ENCODE measurements at regions not wholly inside any gene's neighbourhood (a gene's known extent, or its start where the extent isn't known, plus 50 kb on each side); places are given as distances from the start of the nearest gene placed in this dataset.

DNA sequence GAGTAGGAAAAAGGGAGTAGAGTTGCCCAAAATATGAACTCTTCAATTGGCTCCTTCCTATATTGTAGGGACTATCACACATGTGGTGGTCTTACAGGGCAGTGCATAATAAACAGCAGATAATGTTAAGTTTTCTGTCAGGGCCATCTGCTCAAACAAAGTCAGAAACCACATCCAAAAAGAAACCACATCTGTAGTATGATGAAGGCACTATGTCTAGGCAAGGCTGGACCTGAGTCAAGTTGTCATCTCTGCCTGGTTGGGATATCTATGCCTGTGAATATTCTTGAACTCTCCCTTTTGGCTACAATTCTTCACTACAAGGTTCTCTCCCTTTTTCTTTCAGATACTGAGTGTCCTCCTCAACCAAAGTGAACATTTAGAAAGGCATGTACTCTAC is 109.4 kb upstream of the C1GALT1C1 start:
- TF ChIP-seq EGR1 (IDR thresholded peaks at IDR 0.05) (no peak), RAD21 (IDR thresholded peaks at IDR 0.05; ENCODE audit: low read depth) (no peak), YY1 (IDR thresholded peaks at IDR 0.05; ENCODE audit: low read depth) (no peak), CEBPB (IDR thresholded peaks at IDR 0.05) (no peak), EP300 (IDR thresholded peaks at IDR 0.05; ENCODE audit: borderline replicate concordance) (no peak), TEAD4 (IDR thresholded peaks at IDR 0.05) (no peak)
- TF ChIP-seq, protein P1, sequence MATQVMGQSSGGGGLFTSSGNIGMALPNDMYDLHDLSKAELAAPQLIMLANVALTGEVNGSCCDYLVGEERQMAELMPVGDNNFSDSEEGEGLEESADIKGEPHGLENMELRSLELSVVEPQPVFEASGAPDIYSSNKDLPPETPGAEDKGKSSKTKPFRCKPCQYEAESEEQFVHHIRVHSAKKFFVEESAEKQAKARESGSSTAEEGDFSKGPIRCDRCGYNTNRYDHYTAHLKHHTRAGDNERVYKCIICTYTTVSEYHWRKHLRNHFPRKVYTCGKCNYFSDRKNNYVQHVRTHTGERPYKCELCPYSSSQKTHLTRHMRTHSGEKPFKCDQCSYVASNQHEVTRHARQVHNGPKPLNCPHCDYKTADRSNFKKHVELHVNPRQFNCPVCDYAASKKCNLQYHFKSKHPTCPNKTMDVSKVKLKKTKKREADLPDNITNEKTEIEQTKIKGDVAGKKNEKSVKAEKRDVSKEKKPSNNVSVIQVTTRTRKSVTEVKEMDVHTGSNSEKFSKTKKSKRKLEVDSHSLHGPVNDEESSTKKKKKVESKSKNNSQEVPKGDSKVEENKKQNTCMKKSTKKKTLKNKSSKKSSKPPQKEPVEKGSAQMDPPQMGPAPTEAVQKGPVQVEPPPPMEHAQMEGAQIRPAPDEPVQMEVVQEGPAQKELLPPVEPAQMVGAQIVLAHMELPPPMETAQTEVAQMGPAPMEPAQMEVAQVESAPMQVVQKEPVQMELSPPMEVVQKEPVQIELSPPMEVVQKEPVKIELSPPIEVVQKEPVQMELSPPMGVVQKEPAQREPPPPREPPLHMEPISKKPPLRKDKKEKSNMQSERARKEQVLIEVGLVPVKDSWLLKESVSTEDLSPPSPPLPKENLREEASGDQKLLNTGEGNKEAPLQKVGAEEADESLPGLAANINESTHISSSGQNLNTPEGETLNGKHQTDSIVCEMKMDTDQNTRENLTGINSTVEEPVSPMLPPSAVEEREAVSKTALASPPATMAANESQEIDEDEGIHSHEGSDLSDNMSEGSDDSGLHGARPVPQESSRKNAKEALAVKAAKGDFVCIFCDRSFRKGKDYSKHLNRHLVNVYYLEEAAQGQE (IDR thresholded peaks at IDR 0.05; ENCODE audit: low read depth): no peak
- TF ChIP-seq, protein P2, sequence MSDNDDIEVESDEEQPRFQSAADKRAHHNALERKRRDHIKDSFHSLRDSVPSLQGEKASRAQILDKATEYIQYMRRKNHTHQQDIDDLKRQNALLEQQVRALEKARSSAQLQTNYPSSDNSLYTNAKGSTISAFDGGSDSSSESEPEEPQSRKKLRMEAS (IDR thresholded peaks at IDR 0.05): no peak
